Tibial nerve (tissue), 4 donors: ENCODE measurements at regions not wholly inside any gene's neighbourhood (a gene's known extent, or its start where the extent isn't known, plus 50 kb on each side); places are given as distances from the start of the nearest gene placed in this dataset.
"Not testable (repeated sequence)": the region's sequence is repeated elsewhere in the genome, so short reads cannot be mapped to it uniquely, and the experiment has no call there.

Experiments used
- DNase-seq, 2 donors: peaks; one replicate each; pipeline ENCODE4 v3.0.0-alpha.2; 2019; ENCODE audit warnings: low spot score in 2 of 2
- H3K27ac ChIP-seq, 4 donors: fragments of 200-600 bp; sonication (generic) in 3 of 4; one replicate each; pipeline ENCODE4 v1.5.1; 2017 to 2019; ENCODE audit warnings: mild to moderate bottlenecking in 1 of 4
- H3K27me3 ChIP-seq, 2 donors: fragments of 200-600 bp; sonication (generic) in 1 of 2; one replicate each; pipeline versions ENCODE4 v1.5.1 to v1.6.0; 2017 to 2019
- H3K36me3 ChIP-seq, 3 donors: fragments of 200-600 bp; sonication (generic); one replicate each; pipeline ENCODE4 v1.5.1; 2018 to 2019
- H3K4me1 ChIP-seq, 4 donors: fragments of 200-600 bp; sonication (generic) in 3 of 4; one replicate each; pipeline ENCODE4 v1.5.1; 2017 to 2019
- H3K4me3 ChIP-seq, 4 donors: fragments of 200-600 bp; sonication (generic) in 3 of 4; one replicate each; pipeline ENCODE4 v1.5.1; 2017 to 2019; ENCODE audit warnings: mild to moderate bottlenecking in 1 of 4, moderate library complexity in 1 of 4
- H3K9me3 ChIP-seq, 4 donors: fragments of 200-600 bp; sonication (generic) in 3 of 4; one replicate each; pipeline ENCODE4 v1.5.1; 2017 to 2019
- EP300 ChIP-seq, 2 donors: sonication (generic); formaldehyde crosslinking; IDR thresholded peaks; one replicate each; pipeline ENCODE4 v1.6.1; 2017; ENCODE audit warnings: antibody characterized with exemption in 2 of 2, mild to moderate bottlenecking in 1 of 2
- POLR2A ChIP-seq, 2 donors: fragments of 450-650 bp; IDR thresholded peaks; one replicate each; pipeline ENCODE4 v1.6.1; 2017; ENCODE audit warnings: antibody characterized with exemption in 2 of 2, mild to moderate bottlenecking in 2 of 2, moderate library complexity in 2 of 2
- WGBS, 2 donors: methylation state at CpG; one replicate each; pipeline ENCODE4 v1.1.5; 2018; 5-methylcytosine and 5-hydroxymethylcytosine counted together
- TF ChIP-seq, protein P1 (sequence below), 5 experiments: fragments of 200-600 bp in 3 of 5; fragments of 450-650 bp in 2 of 5; sonication (generic) in 3 of 5; IDR thresholded peaks; one replicate each; pipeline ENCODE4 v1.5.1; 2016 to 2019; ENCODE audit warnings: antibody characterized with exemption in 5 of 5, mild to moderate bottlenecking in 3 of 5, moderate library complexity in 2 of 5

DNA sequence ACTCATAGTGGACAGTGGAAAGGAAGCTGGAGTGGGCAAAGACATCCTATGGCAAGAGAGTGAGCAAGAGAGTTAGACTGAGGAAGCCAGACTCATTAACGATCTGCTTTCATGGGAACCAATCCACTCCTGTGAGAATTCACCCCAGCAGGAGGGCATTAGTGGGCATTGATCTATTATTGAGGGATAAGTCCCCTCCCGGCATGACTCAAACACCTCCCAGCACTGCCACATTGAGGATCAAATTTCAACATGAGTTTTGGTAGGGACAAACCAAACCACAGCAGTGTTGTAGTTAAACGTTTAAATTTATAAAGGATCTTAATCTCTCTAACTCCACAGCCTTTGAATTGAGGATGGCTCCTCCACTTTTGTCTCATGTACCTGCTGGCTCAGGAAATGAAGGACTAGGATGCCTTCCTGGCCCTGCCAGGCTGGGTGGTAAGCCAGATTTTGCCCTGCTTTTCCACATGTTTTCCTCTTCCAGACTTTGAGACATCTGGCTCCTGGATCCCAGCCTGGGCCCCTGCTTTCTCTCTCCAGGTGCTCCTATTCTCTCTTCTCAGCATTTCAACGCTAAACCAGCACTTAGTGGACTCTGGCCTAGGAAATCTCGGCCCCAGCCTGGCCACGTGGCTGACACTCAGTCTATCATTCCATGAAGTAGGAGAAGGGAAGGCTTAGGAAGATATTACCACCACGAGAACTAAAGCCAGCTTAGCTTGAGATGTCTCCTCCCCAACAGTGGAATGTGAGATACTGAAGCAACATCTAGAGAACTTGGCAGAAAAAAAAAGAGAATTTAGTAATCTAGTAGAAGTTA is 96.5 kb upstream of the PIP4K2A start:
- H3K27me3 ChIP-seq = no peaks in the 10 kb centered on the region
- TF ChIP-seq POLR2A (IDR thresholded peaks at IDR 0.05) (no peak), EP300 (IDR thresholded peaks at IDR 0.05) (no peak)
- TF ChIP-seq, protein P1, sequence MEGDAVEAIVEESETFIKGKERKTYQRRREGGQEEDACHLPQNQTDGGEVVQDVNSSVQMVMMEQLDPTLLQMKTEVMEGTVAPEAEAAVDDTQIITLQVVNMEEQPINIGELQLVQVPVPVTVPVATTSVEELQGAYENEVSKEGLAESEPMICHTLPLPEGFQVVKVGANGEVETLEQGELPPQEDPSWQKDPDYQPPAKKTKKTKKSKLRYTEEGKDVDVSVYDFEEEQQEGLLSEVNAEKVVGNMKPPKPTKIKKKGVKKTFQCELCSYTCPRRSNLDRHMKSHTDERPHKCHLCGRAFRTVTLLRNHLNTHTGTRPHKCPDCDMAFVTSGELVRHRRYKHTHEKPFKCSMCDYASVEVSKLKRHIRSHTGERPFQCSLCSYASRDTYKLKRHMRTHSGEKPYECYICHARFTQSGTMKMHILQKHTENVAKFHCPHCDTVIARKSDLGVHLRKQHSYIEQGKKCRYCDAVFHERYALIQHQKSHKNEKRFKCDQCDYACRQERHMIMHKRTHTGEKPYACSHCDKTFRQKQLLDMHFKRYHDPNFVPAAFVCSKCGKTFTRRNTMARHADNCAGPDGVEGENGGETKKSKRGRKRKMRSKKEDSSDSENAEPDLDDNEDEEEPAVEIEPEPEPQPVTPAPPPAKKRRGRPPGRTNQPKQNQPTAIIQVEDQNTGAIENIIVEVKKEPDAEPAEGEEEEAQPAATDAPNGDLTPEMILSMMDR (IDR thresholded peaks at IDR 0.05) = no peak
- WGBS, 2 donors = 56 to 64% methylated on average over 7 of the region's 7 CpGs

DNA sequence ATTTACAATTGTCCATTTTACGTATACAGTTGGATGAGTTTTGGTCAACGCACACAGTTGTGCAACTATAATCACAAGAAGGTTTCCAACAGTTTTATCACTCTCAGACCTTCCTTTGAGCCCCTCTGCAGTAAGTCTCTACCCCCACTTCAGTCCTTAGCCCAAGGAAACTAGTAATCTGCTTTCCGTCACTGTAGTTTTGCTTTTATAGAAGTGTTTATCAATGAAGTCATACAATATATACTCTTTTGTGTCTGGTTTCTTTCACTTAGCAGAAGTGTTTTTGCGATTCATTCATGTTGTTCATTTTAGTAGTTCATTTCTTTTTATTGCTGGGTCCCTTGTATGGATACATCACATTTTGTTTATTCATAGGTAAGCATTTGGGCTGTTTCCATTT is 92.9 kb upstream of the PIP4K2A start:
- Histone ChIP-seq H3K4me3 (no peak overlapping the region), H3K4me1 (peaks cover 0 to 8% (median 0%) of the 10 kb centered on the region in 4 donors), H3K27me3 (no peaks in the 10 kb centered on the region), H3K36me3 (no peaks in the 10 kb centered on the region), H3K9me3 (no peaks in the 10 kb centered on the region), H3K27ac (no peak overlapping the region)
- WGBS, 2 donors = 94 to 95% methylated on average over 4 of the region's 4 CpGs
- no peak for DNase-seq
- TF ChIP-seq EP300 (IDR thresholded peaks at IDR 0.05) (no peak), POLR2A (IDR thresholded peaks at IDR 0.05) (no peak)
- TF ChIP-seq, protein P1 (IDR thresholded peaks at IDR 0.05) = no peak

More for the DNA sequence above, 96.5 kb upstream of the PIP4K2A start:
- DNase-seq = no peak
- H3K4me1 ChIP-seq = no peaks in the 10 kb centered on the region
- no peak overlapping the region for H3K27ac ChIP-seq
- no peaks in the 10 kb centered on the region for H3K9me3 ChIP-seq
- no peaks in the 10 kb centered on the region for H3K36me3 ChIP-seq
- H3K4me3 ChIP-seq = no peak overlapping the region

- peak in 1 of 2 donors; percentile 38 for DNase-seq
- H3K27ac ChIP-seq = peak overlapping the region in 1 of 4 donors; percentile 4
- no peaks in the 10 kb centered on the region for H3K9me3 ChIP-seq
- WGBS, 2 donors = 42 to 51% methylated on average over 4 of the region's 4 CpGs
- no peaks in the 10 kb centered on the region for H3K27me3 ChIP-seq
- H3K4me1 ChIP-seq = peaks cover 0 to 8% (median 0%) of the 10 kb centered on the region in 4 donors
- TF ChIP-seq EP300 (IDR thresholded peaks at IDR 0.05) (peak; percentile 11 to 13), POLR2A (IDR thresholded peaks at IDR 0.05) (no peak)
- no peak overlapping the region for H3K4me3 ChIP-seq
- no peaks in the 10 kb centered on the region for H3K36me3 ChIP-seq
Observed at GRCh38 chr10:22805304-22805703, 90.9 kb upstream of the PIP4K2A start.

- 61 to 70% methylated on average over 2 of the region's 2 CpGs for WGBS, 2 donors
- Histone ChIP-seq H3K4me3 (no peak overlapping the region), H3K27me3 (no peaks in the 10 kb centered on the region), H3K36me3 (no peaks in the 10 kb centered on the region), H3K27ac (no peak overlapping the region), H3K4me1 (peaks cover 0 to 8% (median 0%) of the 10 kb centered on the region in 4 donors), H3K9me3 (no peaks in the 10 kb centered on the region)
- TF ChIP-seq, protein P1 (IDR thresholded peaks at IDR 0.05) = no peak
- TF ChIP-seq EP300 (IDR thresholded peaks at IDR 0.05) (no peak), POLR2A (IDR thresholded peaks at IDR 0.05) (no peak)
- DNase-seq = no peak
Observed at GRCh38 chr10:22803261-22803885, 89.0 kb upstream of the PIP4K2A start.

DNA sequence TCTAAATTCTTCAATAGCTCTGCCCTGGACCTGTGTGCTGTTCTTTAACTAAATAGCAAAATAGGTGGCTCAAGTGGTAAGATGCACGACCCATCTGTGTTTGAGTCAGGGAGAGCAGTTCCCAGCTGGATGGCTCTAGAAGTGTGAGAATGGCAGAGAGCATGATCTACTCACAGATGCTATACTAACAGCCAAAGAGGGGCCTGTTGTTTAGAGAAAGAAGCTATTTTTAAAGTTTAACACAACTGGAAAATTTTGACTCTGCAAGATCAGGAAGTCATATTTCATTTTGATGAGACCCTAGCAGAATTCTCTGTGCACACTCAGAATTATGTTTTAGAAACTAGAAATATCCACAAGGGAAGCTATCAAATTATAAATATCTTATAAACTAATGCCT is 87.4 kb upstream of the PIP4K2A start:
- Histone ChIP-seq H3K36me3 (no peaks in the 10 kb centered on the region), H3K9me3 (no peaks in the 10 kb centered on the region), H3K4me3 (no peak overlapping the region), H3K27ac (no peak overlapping the region), H3K4me1 (peaks cover 0 to 8% (median 0%) of the 10 kb centered on the region in 4 donors), H3K27me3 (no peaks in the 10 kb centered on the region)
- no peak for DNase-seq
- 24 to 44% methylated on average over 1 of the region's 1 CpG for WGBS, 2 donors
- TF ChIP-seq, protein P1 (IDR thresholded peaks at IDR 0.05) = no peak
- TF ChIP-seq POLR2A (IDR thresholded peaks at IDR 0.05) = no peak
- no peak for TF ChIP-seq EP300 (IDR thresholded peaks at IDR 0.05)

DNA sequence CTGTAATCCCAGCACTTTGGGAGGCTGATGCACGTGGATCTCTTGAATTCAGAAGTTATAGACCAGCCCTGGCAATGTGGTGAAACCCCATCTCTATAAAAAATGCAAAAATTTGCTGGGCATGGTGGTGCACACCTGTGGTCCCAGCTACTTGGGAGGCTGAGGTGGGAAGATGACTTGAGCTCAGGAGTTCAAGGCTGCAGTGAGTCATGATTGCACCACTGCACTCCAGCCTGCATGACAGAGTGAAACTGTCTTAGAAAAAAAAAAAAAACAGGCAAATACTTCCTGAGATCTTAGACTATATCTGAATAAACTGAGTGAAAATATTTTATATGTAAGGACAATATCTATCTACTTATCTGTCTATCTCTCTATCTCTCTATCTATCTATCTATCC is 83.4 kb upstream of the PIP4K2A start:
- not testable (repeated sequence) for H3K27me3 ChIP-seq, H3K9me3 ChIP-seq, DNase-seq, H3K36me3 ChIP-seq, H3K4me1 ChIP-seq, H3K27ac ChIP-seq, H3K4me3 ChIP-seq
- 71 to 82% methylated on average over 1 of the region's 1 CpG for WGBS, 2 donors
